GM12874 (cell line): ENCODE measurements at regions not wholly inside any gene's neighbourhood (a gene's known extent, or its start where the extent isn't known, plus 50 kb on each side); places are given as distances from the start of the nearest gene placed in this dataset.

Experiments used
- CTCF ChIP-seq: IDR thresholded peaks from 2 replicates; pipeline ENCODE4 v1.5.1; 2011; ENCODE audit warnings: low read depth, mild to moderate bottlenecking, control low read depth, low read length, moderate library complexity; ENCODE audit not compliant: insufficient read depth

- no peak for TF ChIP-seq CTCF
Measured at GRCh38 chr1:230577537-230577936, 64.7 kb upstream of the COG2 start.

GRCh38 chr1:230575886-230576500 lies 66.3 kb upstream of the COG2 start:
- TF ChIP-seq CTCF, result no peak

GRCh38 chr1:230574502-230574901 lies 67.8 kb upstream of the COG2 start:
- TF ChIP-seq CTCF, result no peak

GRCh38 chr1:230573658-230574057 lies 68.6 kb upstream of the COG2 start:
- TF ChIP-seq CTCF, result no peak

- no peak for TF ChIP-seq CTCF
Measured at GRCh38 chr1:230572121-230573105, 69.9 kb upstream of the COG2 start.

GRCh38 chr1:230570724-230571360 lies 71.4 kb upstream of the COG2 start:
- TF ChIP-seq CTCF, result no peak

GRCh38 chr1:230569201-230569600 lies 73.1 kb upstream of the COG2 start:
- TF ChIP-seq CTCF, result no peak
